ENCODE measurements at regions not wholly inside any gene's neighbourhood (a gene's known extent, or its start where the extent isn't known, plus 50 kb on each side); places are given as distances from the start of the nearest gene placed in this dataset.

DNA sequence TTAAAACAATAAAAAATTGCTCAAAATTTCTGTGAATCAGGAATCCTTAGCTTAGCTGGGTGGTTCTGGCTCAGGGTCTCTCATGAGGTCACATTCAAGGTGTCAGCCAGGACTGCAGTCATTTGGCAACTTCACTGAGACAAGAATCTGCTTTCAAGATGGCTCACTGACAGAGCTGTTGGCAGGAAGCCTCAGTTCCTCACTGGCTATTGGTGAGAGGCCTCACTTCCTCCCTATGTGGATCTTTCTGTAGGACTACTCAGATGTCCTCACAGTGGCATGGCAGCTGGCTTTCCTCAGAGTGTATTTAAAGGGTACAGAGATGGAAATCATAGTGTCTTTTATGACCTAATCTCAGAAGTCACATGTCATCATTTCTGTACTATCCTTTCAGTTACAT is 785.7 kb downstream of the ADGRL2 start:
- TF ChIP-seq, protein P1, sequence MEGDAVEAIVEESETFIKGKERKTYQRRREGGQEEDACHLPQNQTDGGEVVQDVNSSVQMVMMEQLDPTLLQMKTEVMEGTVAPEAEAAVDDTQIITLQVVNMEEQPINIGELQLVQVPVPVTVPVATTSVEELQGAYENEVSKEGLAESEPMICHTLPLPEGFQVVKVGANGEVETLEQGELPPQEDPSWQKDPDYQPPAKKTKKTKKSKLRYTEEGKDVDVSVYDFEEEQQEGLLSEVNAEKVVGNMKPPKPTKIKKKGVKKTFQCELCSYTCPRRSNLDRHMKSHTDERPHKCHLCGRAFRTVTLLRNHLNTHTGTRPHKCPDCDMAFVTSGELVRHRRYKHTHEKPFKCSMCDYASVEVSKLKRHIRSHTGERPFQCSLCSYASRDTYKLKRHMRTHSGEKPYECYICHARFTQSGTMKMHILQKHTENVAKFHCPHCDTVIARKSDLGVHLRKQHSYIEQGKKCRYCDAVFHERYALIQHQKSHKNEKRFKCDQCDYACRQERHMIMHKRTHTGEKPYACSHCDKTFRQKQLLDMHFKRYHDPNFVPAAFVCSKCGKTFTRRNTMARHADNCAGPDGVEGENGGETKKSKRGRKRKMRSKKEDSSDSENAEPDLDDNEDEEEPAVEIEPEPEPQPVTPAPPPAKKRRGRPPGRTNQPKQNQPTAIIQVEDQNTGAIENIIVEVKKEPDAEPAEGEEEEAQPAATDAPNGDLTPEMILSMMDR (IDR thresholded peaks at IDR 0.05), result no peak
- no peak for TF ChIP-seq POLR2A (IDR thresholded peaks at IDR 0.05)
